HG03159 (cell line): ENCODE measurements at regions not wholly inside any gene's neighbourhood (a gene's known extent, or its start where the extent isn't known, plus 50 kb on each side); places are given as distances from the start of the nearest gene placed in this dataset.
"Not testable (repeated sequence)": the region's sequence is repeated elsewhere in the genome, so short reads cannot be mapped to it uniquely, and the experiment has no call there.

Experiments
- ATAC-seq: cut with Tn5 transposase; IDR thresholded peaks from one replicate; pipeline ENCODE4 v1.9.1; 2021; ENCODE audit warnings: mild to moderate bottlenecking, moderate library complexity; ENCODE audit not compliant: unreplicated experiment

GRCh38 chr7:155227788-155228458, 69.8 kb upstream of the INSIG1 start:
- no peak for ATAC-seq

- no peak for ATAC-seq
Measured at GRCh38 chr7:155228459-155228845, 69.2 kb upstream of the INSIG1 start.

GRCh38 chr7:155228894-155229293, 68.8 kb upstream of the INSIG1 start:
- ATAC-seq = no peak

GRCh38 chr7:155229548-155230168, 68.0 kb upstream of the INSIG1 start:
- no peak for ATAC-seq

GRCh38 chr7:155230169-155230593, 67.5 kb upstream of the INSIG1 start:
- ATAC-seq = no peak

- ATAC-seq = no peak
Measured at GRCh38 chr7:155231241-155231800, 66.4 kb upstream of the INSIG1 start.

- ATAC-seq = no peak
Measured at GRCh38 chr7:155231941-155232340, 65.7 kb upstream of the INSIG1 start.

GRCh38 chr7:155232911-155233310, 64.8 kb upstream of the INSIG1 start:
- ATAC-seq = no peak

GRCh38 chr7:155233311-155234157, 64.1 kb upstream of the INSIG1 start:
- no peak for ATAC-seq

GRCh38 chr7:155234158-155234492, 63.6 kb upstream of the INSIG1 start:
- no peak for ATAC-seq

- no peak for ATAC-seq
Measured at GRCh38 chr7:155234950-155235789, 62.5 kb upstream of the INSIG1 start.

GRCh38 chr7:155236386-155236785, 61.3 kb upstream of the INSIG1 start:
- no peak for ATAC-seq

GRCh38 chr7:155237297-155237696, 60.4 kb upstream of the INSIG1 start:
- ATAC-seq = no peak

GRCh38 chr7:155237730-155238129, 59.9 kb upstream of the INSIG1 start:
- ATAC-seq = no peak

- ATAC-seq = not testable (repeated sequence)
Measured at GRCh38 chr7:155239431-155240087, 58.1 kb upstream of the INSIG1 start.

GRCh38 chr7:155244675-155245074, 53.0 kb upstream of the INSIG1 start:
- no peak for ATAC-seq

- ATAC-seq = no peak
Measured at GRCh38 chr7:155247479-155248365, 50.0 kb upstream of the INSIG1 start.
